Activated CD8-positive, alpha-beta T cell treated with anti-CD3 and anti-CD28 coated beads for 36 hours (primary cell): ENCODE measurements at regions not wholly inside any gene's neighbourhood (a gene's known extent, or its start where the extent isn't known, plus 50 kb on each side); places are given as distances from the start of the nearest gene placed in this dataset.

Source experiments
- ATAC-seq: fragments of 200-7000 bp; cut with Tn5 transposase; one replicate; pipeline ENCODE4 v1.10.0; 2021; ENCODE audit warnings: mild to moderate bottlenecking, moderate library complexity
- CTCF ChIA-PET: fragments of 350-600 bp; sonication (Branson Sonifier 250); formaldehyde crosslinking; loops from one replicate; lab custom pipeline; 2021; ENCODE audit warnings: antibody characterized with exemption; lab: Charles Lee
- POLR2A ChIA-PET: fragments of 350-600 bp; sonication (Branson Sonifier 250); formaldehyde crosslinking; loops from one replicate; lab custom pipeline; 2021; ENCODE audit warnings: antibody characterized with exemption; lab: Charles Lee
- DNase-seq: peaks from one replicate; pipeline ENCODE4 v3.0.0-alpha.2; 2020
- H3K27ac Mint-ChIP-seq: one replicate; pipeline ENCODE4 v1.8.0; 2021; ENCODE audit warnings: mild to moderate bottlenecking, mixed read lengths
- H3K27me3 Mint-ChIP-seq: one replicate; pipeline ENCODE4 v1.8.0; 2021; ENCODE audit warnings: mixed read lengths
- H3K36me3 Mint-ChIP-seq: one replicate; pipeline ENCODE4 v1.8.0; 2021; ENCODE audit warnings: low read depth, mixed read lengths
- H3K4me1 Mint-ChIP-seq: one replicate; pipeline ENCODE4 v1.8.0; 2021; ENCODE audit warnings: low read depth, mixed read lengths
- H3K4me3 Mint-ChIP-seq: one replicate; pipeline ENCODE4 v1.8.0; 2021; ENCODE audit warnings: mild to moderate bottlenecking, moderate library complexity, mixed read lengths
- H3K9me3 Mint-ChIP-seq: one replicate; pipeline ENCODE4 v1.8.0; 2021; ENCODE audit warnings: mixed read lengths
- CTCF ChIP-seq: fragments of 200-600 bp; IDR thresholded peaks from one replicate; pipeline ENCODE4 v1.8.0; 2022; ENCODE audit warnings: antibody characterized with exemption, mild to moderate bottlenecking
- intact Hi-C: fragments of 100-400 bp; cut with micrococcal nuclease; formaldehyde crosslinking; loops from one replicate; pipeline ENCODE4 v1.10.0; 2022

GRCh38 chr12:9378430-9378835 lies 170.2 kb upstream of the PZP start:
- ChIA-PET CTCF (interaction anchor here (0.7 kb wide), 1 partner anchor 108 kb away, joined by 3 read pairs; no protein-coding TSS in a partner anchor), POLR2A (interaction anchor here (1.2 kb wide), 1 partner anchor 45 kb away, joined by 4 read pairs; no protein-coding TSS in a partner anchor)

GRCh38 chr12:9372202-9372601 lies 164.0 kb upstream of the PZP start:
- no peaks in the 10 kb centered on the region for H3K27me3 Mint-ChIP-seq
- ATAC-seq = no peak
- no peak for TF ChIP-seq CTCF
- no peak overlapping the region for H3K27ac Mint-ChIP-seq
- DNase-seq = no peak
- no peaks in the 10 kb centered on the region for H3K36me3 Mint-ChIP-seq
- H3K9me3 Mint-ChIP-seq = no peaks in the 10 kb centered on the region
- CTCF ChIA-PET = interaction anchor here (0.9 to 2.0 kb wide), 4 partner anchors 13 to 96 kb away, joined by 3 to 5 read pairs (median 4); no protein-coding TSS in a partner anchor
- H3K4me1 Mint-ChIP-seq = peaks cover 10% of the 10 kb centered on the region
- H3K4me3 Mint-ChIP-seq = no peak overlapping the region
- intact Hi-C loops = no loop called here
- POLR2A ChIA-PET = interaction anchor here (0.6 kb wide), 1 partner anchor 20 kb away, joined by 3 read pairs; no protein-coding TSS in a partner anchor

More at GRCh38 chr12:9378430-9378835, 170.2 kb upstream of the PZP start:
- Mint-ChIP-seq H3K36me3 (no peaks in the 10 kb centered on the region), H3K27ac (no peak overlapping the region), H3K4me1 (no peaks in the 10 kb centered on the region), H3K4me3 (no peak overlapping the region), H3K9me3 (no peaks in the 10 kb centered on the region), H3K27me3 (no peaks in the 10 kb centered on the region)
- intact Hi-C loops = no loop called here
- no peak for TF ChIP-seq CTCF
- DNase-seq (no peak), ATAC-seq (no peak)

GRCh38 chr12:9367828-9368227 lies 159.6 kb upstream of the PZP start:
- intact Hi-C loops = no loop called here
- ChIA-PET POLR2A (interaction anchor here (1.2 kb wide), 1 partner anchor 14 kb away, joined by 4 read pairs; no protein-coding TSS in a partner anchor), CTCF (interaction anchor here (1.2 kb wide), 1 partner anchor 27 kb away, joined by 3 read pairs; no protein-coding TSS in a partner anchor)
- no peaks in the 10 kb centered on the region for H3K27me3 Mint-ChIP-seq
- H3K4me3 Mint-ChIP-seq = no peak overlapping the region
- no peak for TF ChIP-seq CTCF
- H3K9me3 Mint-ChIP-seq = no peaks in the 10 kb centered on the region
- DNase-seq (peak; percentile 22), ATAC-seq (no peak)
- peaks cover 43% of the 10 kb centered on the region for H3K4me1 Mint-ChIP-seq
- no peaks in the 10 kb centered on the region for H3K36me3 Mint-ChIP-seq
- H3K27ac Mint-ChIP-seq = peak overlapping the region; percentile 17

- CTCF ChIA-PET = interaction anchor here (1.0 kb wide), 1 partner anchor 341 kb away, joined by 4 read pairs; no protein-coding TSS in a partner anchor
- POLR2A ChIA-PET = interaction anchor here (0.6 to 1.5 kb wide), 3 partner anchors 8 to 217 kb away, joined by 3 to 7 read pairs (median 4); no protein-coding TSS in a partner anchor
- peaks cover 44% of the 10 kb centered on the region for H3K4me1 Mint-ChIP-seq
Measured at GRCh38 chr12:9367201-9367600, 159.0 kb upstream of the PZP start.

More at GRCh38 chr12:9367201-9367600, 159.0 kb upstream of the PZP start:
- ATAC-seq (no peak), DNase-seq (no peak)
- Mint-ChIP-seq H3K27me3 (no peaks in the 10 kb centered on the region), H3K27ac (no peak overlapping the region), H3K4me3 (no peak overlapping the region), H3K9me3 (no peaks in the 10 kb centered on the region), H3K36me3 (no peaks in the 10 kb centered on the region)
- intact Hi-C loops = no loop called here
- no peak for TF ChIP-seq CTCF
